HEK293T (cell line): ENCODE measurements at regions not wholly inside any gene's neighbourhood (a gene's known extent, or its start where the extent isn't known, plus 50 kb on each side); places are given as distances from the start of the nearest gene placed in this dataset.

Experiments used
- CTCF ChIA-PET: fragments of 350-600 bp; formaldehyde crosslinking; extraction: SDS; loops from one replicate; lab custom pipeline; 2021; ENCODE audit warnings: antibody characterized with exemption, inconsistent platforms; lab: Yijun Ruan, JAX
- POLR2A ChIA-PET: fragments of 350-600 bp; formaldehyde crosslinking; extraction: SDS; loops from one replicate; lab custom pipeline; 2020; ENCODE audit warnings: antibody characterized with exemption, inconsistent platforms; lab: Yijun Ruan, JAX
- DNase-seq: peaks from one replicate; pipeline ENCODE4 v3.0.0; 2012; ENCODE audit warnings: mixed read lengths; ENCODE audit errors: extremely low spot score
- ARNT ChIP-seq: fragments of 450-650 bp; IDR thresholded peaks from 2 replicates; pipeline ENCODE4 v1.6.1; 2017; ENCODE audit warnings: mild to moderate bottlenecking
- BHLHE40 ChIP-seq: fragments of 450-650 bp; IDR thresholded peaks from 2 replicates; pipeline ENCODE4 v1.6.1; 2016; ENCODE audit warnings: mild to moderate bottlenecking, moderate library complexity, borderline replicate concordance
- CTBP1 ChIP-seq: fragments of 450-650 bp; IDR thresholded peaks from 2 replicates; pipeline ENCODE4 v1.6.1; 2016; ENCODE audit warnings: borderline replicate concordance
- ELF4 ChIP-seq: fragments of 450-650 bp; IDR thresholded peaks from 2 replicates; pipeline ENCODE4 v1.6.1; 2017; ENCODE audit warnings: antibody characterized with exemption
- FOXA1 ChIP-seq: fragments of 450-650 bp; IDR thresholded peaks from 2 replicates; pipeline ENCODE4 v1.6.1; 2016; ENCODE audit warnings: mild to moderate bottlenecking
- FOXK2 ChIP-seq: fragments of 450-650 bp; IDR thresholded peaks from 2 replicates; pipeline ENCODE4 v1.6.1; 2016; ENCODE audit warnings: mild to moderate bottlenecking
- FOXM1 ChIP-seq: fragments of 450-650 bp; IDR thresholded peaks from 2 replicates; pipeline ENCODE4 v1.6.1; 2017; ENCODE audit warnings: mild to moderate bottlenecking, borderline replicate concordance
- HDGF ChIP-seq: fragments of 450-650 bp; IDR thresholded peaks from 2 replicates; pipeline ENCODE4 v1.6.1; 2017; ENCODE audit warnings: antibody characterized with exemption, borderline replicate concordance
- L3MBTL2 ChIP-seq: fragments of 450-650 bp; conservative IDR thresholded peaks from 2 replicates; pipeline ENCODE4 v1.6.1; 2016; ENCODE audit warnings: mild to moderate bottlenecking
- LEF1 ChIP-seq: fragments of 450-650 bp; IDR thresholded peaks from 2 replicates; pipeline ENCODE4 v1.6.1; 2017; ENCODE audit warnings: mild to moderate bottlenecking, borderline replicate concordance
- NFRKB ChIP-seq: fragments of 450-650 bp; IDR thresholded peaks from 2 replicates; pipeline ENCODE4 v1.6.1; 2016; ENCODE audit warnings: mild to moderate bottlenecking, moderate library complexity
- PKNOX1 ChIP-seq: fragments of 450-650 bp; IDR thresholded peaks from 2 replicates; pipeline ENCODE4 v1.6.1; 2016
- SP1 ChIP-seq: fragments of 450-650 bp; IDR thresholded peaks from 2 replicates; pipeline ENCODE4 v1.6.1; 2017
- SUZ12 ChIP-seq: fragments of 450-650 bp; IDR thresholded peaks from 2 replicates; pipeline ENCODE4 v1.6.1; 2016; ENCODE audit warnings: mild to moderate bottlenecking
- TARDBP ChIP-seq: fragments of 450-650 bp; IDR thresholded peaks from 2 replicates; pipeline ENCODE4 v1.6.1; 2016
- ZNF384 ChIP-seq: fragments of 450-650 bp; IDR thresholded peaks from 2 replicates; pipeline ENCODE4 v1.6.1; 2016

GRCh38 chr4:15186149-15186548 is 183.9 kb downstream of the CPEB2 start:
- POLR2A ChIA-PET: no interaction called here
- no peak for DNase-seq
- TF ChIP-seq NFRKB: no peak
- no peak for TF ChIP-seq FOXM1
- TF ChIP-seq FOXK2: no peak
- TF ChIP-seq HDGF: no peak
- no peak for TF ChIP-seq SUZ12
- TF ChIP-seq BHLHE40: no peak
- no peak for TF ChIP-seq TARDBP
- no peak for TF ChIP-seq ARNT
- no peak for TF ChIP-seq L3MBTL2
- TF ChIP-seq CTBP1: no peak
- TF ChIP-seq ELF4: no peak
- no peak for TF ChIP-seq SP1
- no peak for TF ChIP-seq ZNF384
- TF ChIP-seq PKNOX1: no peak
- no peak for TF ChIP-seq FOXA1
- no peak for TF ChIP-seq LEF1
- CTCF ChIA-PET: interaction anchor here (1.2 kb wide), 1 partner anchor 33 kb away, joined by 3 read pairs; no protein-coding TSS in a partner anchor

- ChIA-PET CTCF (interaction anchor here (1.2 kb wide), 1 partner anchor 33 kb away, joined by 3 read pairs; no protein-coding TSS in a partner anchor), POLR2A (no interaction called here)
- no peak for DNase-seq
- no peak for TF ChIP-seq HDGF
- no peak for TF ChIP-seq ELF4
- no peak for TF ChIP-seq SUZ12
- TF ChIP-seq SP1: no peak
- no peak for TF ChIP-seq ZNF384
- TF ChIP-seq FOXK2: no peak
- TF ChIP-seq FOXM1: no peak
- TF ChIP-seq FOXA1: no peak
- no peak for TF ChIP-seq TARDBP
These were observed 184.5 kb downstream of the CPEB2 start for GRCh38 chr4:15186806-15187205.

GRCh38 chr4:15188605-15189539 is 186.6 kb downstream of the CPEB2 start:
- no peak for DNase-seq
- no peak for TF ChIP-seq L3MBTL2
- no peak for TF ChIP-seq CTBP1
- no peak for TF ChIP-seq PKNOX1
- no peak for TF ChIP-seq FOXA1
- no peak for TF ChIP-seq ZNF384
- no peak for TF ChIP-seq LEF1
- no peak for TF ChIP-seq BHLHE40
- TF ChIP-seq SP1: no peak
- TF ChIP-seq FOXM1: no peak
- no peak for TF ChIP-seq NFRKB
- no peak for TF ChIP-seq ARNT
- no peak for TF ChIP-seq TARDBP
- ChIA-PET CTCF (no interaction called here), POLR2A (no interaction called here)

- no peak for TF ChIP-seq CTBP1
- no peak for TF ChIP-seq FOXK2
- no peak for TF ChIP-seq TARDBP
- no peak for TF ChIP-seq BHLHE40
- no peak for TF ChIP-seq ZNF384
- TF ChIP-seq LEF1: no peak
- no peak for TF ChIP-seq FOXM1
- TF ChIP-seq ARNT: no peak
- no peak for TF ChIP-seq SUZ12
- no peak for TF ChIP-seq L3MBTL2
- no peak for TF ChIP-seq ELF4
- TF ChIP-seq SP1: no peak
- DNase-seq: no peak
- POLR2A ChIA-PET: no interaction called here
- CTCF ChIA-PET: no interaction called here
These were observed 192.2 kb downstream of the CPEB2 start for GRCh38 chr4:15194520-15194919.

GRCh38 chr4:15197005-15197404 is 194.7 kb downstream of the CPEB2 start:
- POLR2A ChIA-PET: no interaction called here
- no peak for TF ChIP-seq ZNF384
- TF ChIP-seq ARNT: no peak
- TF ChIP-seq ELF4: no peak
- no peak for TF ChIP-seq FOXK2
- TF ChIP-seq LEF1: no peak
- no peak for TF ChIP-seq PKNOX1
- no peak for TF ChIP-seq TARDBP
- TF ChIP-seq SUZ12: no peak
- TF ChIP-seq FOXM1: no peak
- TF ChIP-seq CTBP1: no peak
- TF ChIP-seq SP1: no peak
- no peak for TF ChIP-seq NFRKB
- TF ChIP-seq HDGF: no peak
- CTCF ChIA-PET: no interaction called here
- peak; percentile 25 for DNase-seq
